ENCODE measurements at regions not wholly inside any gene's neighbourhood (a gene's known extent, or its start where the extent isn't known, plus 50 kb on each side); places are given as distances from the start of the nearest gene placed in this dataset.

- no peak for TF ChIP-seq BRF2 (CRISPR knock-in tag; IDR thresholded peaks at IDR 0.05)
- 0 out of 2 replicates have a peak, but pooled peaks have one; percentile 9 for TF ChIP-seq ARHGAP35 (CRISPR knock-in tag; IDR thresholded peaks at IDR 0.05; ENCODE audit: borderline replicate concordance)
- TF ChIP-seq ZNF737 (CRISPR knock-in tag; IDR thresholded peaks at IDR 0.05; ENCODE audit: borderline replicate concordance): peak; percentile 80; the same call in 1 of the 2 replicates
- TF ChIP-seq HNF4A (CRISPR knock-in tag; IDR thresholded peaks at IDR 0.05): peak; percentile 62; the same call in 1 of the 2 replicates
- TF ChIP-seq MYNN (CRISPR knock-in tag; IDR thresholded peaks at IDR 0.05; ENCODE audit: low read depth): no peak
- TF ChIP-seq HBP1 (CRISPR knock-in tag; IDR thresholded peaks at IDR 0.05; ENCODE audit: low read depth): 0 out of 2 replicates have a peak, but pooled peaks have one; percentile 44
- peak; percentile 76 for TF ChIP-seq HMGXB3 (CRISPR knock-in tag; IDR thresholded peaks at IDR 0.05; ENCODE audit: borderline replicate concordance)
- no peak for TF ChIP-seq STAT5B (CRISPR knock-in tag; IDR thresholded peaks at IDR 0.05)
- peak; percentile 81; the same call in 1 of the 2 replicates for TF ChIP-seq ZNF317 (CRISPR knock-in tag; IDR thresholded peaks at IDR 0.05)
- TF ChIP-seq NR1H2 (CRISPR knock-in tag; IDR thresholded peaks at IDR 0.05; ENCODE audit: borderline replicate concordance, low read depth): no peak
- TF ChIP-seq ZNF329 (CRISPR knock-in tag; IDR thresholded peaks at IDR 0.05; ENCODE audit: low read depth): no peak; the same call in 1 of the 2 replicates
- TF ChIP-seq HOXA7 (CRISPR knock-in tag; IDR thresholded peaks at IDR 0.05): no peak
- no peak for TF ChIP-seq RAD21 (CRISPR knock-in tag; IDR thresholded peaks at IDR 0.05)
- TF ChIP-seq ZNF230 (CRISPR knock-in tag; IDR thresholded peaks at IDR 0.05): no peak
- TF ChIP-seq ZSCAN21 (CRISPR knock-in tag; IDR thresholded peaks at IDR 0.05; ENCODE audit: borderline replicate concordance): no peak; the same call in 1 of the 2 replicates
- TF ChIP-seq ZNF484 (CRISPR knock-in tag; IDR thresholded peaks at IDR 0.05; ENCODE audit: borderline replicate concordance, low read depth): peak; percentile 36; the same call in 1 of the 2 replicates
- peak; percentile 88 for TF ChIP-seq ZNF589 (CRISPR knock-in tag; conservative IDR thresholded peaks at IDR 0.05)
- TF ChIP-seq MYC (CRISPR knock-in tag; IDR thresholded peaks at IDR 0.05; ENCODE audit: borderline replicate concordance): peak; percentile 88
- TF ChIP-seq SALL1 (CRISPR knock-in tag; IDR thresholded peaks at IDR 0.05): peak; percentile 98
- TF ChIP-seq MLLT10 (CRISPR knock-in tag; IDR thresholded peaks at IDR 0.05): no peak
- TF ChIP-seq YY1 (IDR thresholded peaks at IDR 0.05; ENCODE audit: insufficient read depth, insufficient replicate concordance, low read depth, low read length): peak; percentile 37
These were observed 91.4 kb upstream of the NEDD9 start (continued) for GRCh38 chr6:11323666-11324452.

All from HepG2 (cell line).